Midbrain (tissue), 1 donor: ENCODE measurements at regions not wholly inside any gene's neighbourhood (a gene's known extent, or its start where the extent isn't known, plus 50 kb on each side); places are given as distances from the start of the nearest gene placed in this dataset.

Source experiments
- DNase-seq: peaks from one replicate; lab custom pipeline; 2025; lab: John Stamatoyannopoulos, UW

GRCh38 chr7:25752967-25753791, 398.8 kb upstream of the NFE2L3 start:
- DNase-seq = peak; percentile 4

DNA sequence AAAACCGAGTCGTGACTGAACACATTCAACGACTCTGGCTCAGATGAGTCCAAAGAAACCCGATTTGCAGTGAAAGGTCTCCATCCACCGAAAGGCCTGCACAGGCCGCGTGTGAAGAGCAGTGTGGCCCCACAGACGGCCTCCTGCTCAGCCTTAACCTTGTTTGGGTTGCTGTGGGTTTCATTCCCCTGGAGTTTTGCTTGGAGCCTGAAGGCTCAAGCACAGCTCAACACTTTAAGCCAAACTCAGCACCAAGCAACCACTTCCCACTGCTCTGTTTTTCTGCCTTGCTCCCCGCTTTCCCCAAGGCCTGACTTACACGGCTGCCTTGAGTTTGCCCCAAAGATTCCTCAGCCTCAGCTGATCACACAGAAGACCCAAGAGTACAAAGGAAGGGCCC, 398.2 kb upstream of the NFE2L3 start:
- no peak for DNase-seq

GRCh38 chr7:25754333-25754732, 397.7 kb upstream of the NFE2L3 start:
- DNase-seq = no peak

DNA sequence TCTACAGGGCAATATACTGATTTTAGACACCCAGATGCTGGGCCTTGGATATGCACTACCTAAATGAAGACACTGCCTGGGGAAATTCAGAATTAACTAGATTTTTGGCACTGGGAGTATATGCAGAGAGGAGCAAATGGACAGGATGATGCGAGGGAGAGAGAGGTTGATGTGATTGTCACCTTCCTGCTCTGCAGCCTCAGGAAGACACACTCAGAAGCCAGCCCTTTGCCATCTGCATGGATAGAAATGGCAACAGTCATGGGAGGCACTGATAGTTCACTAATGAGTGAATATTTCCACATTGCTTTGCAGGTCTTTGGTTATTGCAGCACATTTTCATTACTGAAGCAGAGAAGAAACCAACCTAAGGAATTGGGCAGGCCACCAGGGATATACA, 397.2 kb upstream of the NFE2L3 start:
- DNase-seq = no peak

GRCh38 chr7:25756601-25757000, 395.4 kb upstream of the NFE2L3 start:
- no peak for DNase-seq

GRCh38 chr7:25758559-25758958, 393.4 kb upstream of the NFE2L3 start:
- no peak for DNase-seq

DNA sequence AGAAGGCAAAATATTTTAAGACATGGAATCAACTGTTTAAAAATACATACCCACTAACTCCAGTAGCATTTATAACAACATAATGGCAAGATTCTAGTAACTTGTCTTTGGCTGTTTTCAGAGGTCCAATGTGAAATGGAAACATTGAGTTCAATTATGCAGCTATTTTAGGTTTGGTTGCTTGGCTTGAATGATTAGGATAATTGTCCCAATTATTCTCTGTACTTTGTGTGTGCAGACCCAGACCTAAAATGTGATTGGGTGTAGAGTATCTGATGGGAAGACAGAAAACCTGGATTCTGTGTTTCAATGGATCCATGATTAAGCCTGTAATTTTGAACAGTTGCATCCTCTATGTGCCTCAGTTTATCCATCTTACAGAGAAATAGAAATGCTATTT, 392.7 kb upstream of the NFE2L3 start:
- no peak for DNase-seq

GRCh38 chr7:25759748-25760147, 392.2 kb upstream of the NFE2L3 start:
- DNase-seq = no peak

GRCh38 chr7:25762511-25763462, 389.2 kb upstream of the NFE2L3 start:
- no peak for DNase-seq

DNA sequence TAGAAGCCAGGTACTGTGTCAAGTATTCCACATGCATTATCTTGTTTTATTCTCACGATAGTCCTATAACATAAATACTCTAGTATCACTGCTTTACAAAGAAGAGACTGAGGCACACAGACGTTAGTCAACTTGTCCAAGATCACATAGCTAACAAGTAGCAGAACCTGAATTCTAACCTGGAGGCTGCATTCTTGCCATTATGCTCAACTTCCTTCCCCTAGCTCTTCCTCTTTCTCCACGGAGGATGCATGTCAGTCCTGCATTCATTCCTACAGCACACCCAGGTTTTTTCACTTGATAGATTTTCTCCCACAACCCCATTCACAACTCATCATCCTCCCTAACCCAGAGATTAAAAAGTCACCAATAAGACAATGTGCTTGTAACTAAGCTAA, 388.5 kb upstream of the NFE2L3 start:
- no peak for DNase-seq

DNA sequence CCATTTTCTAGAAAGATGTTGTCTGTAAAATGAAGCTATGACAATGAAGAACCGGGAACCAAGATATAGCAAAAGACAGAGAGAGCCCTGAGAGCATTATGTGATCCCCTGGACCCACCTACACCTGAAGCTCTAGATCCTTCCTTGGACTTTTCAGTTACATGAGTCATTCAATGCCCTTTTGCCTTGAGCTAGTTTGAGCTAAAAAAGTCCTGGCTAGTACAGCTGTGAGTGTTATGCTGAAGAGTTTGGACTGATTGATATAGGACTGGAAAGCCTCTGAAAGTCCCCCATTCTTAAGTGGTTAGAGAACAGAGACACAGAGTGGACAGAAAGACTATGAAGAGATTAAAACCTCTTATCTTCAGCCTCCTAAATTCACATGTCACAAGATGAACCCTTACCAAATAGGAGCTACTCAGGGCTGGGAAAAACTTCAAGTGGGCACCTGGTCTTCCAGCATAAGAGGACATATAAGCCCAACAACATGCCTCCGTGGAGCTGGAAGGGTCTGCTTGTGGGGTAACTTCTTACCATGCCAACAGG, 386.8 kb upstream of the NFE2L3 start:
- DNase-seq = no peak

DNA sequence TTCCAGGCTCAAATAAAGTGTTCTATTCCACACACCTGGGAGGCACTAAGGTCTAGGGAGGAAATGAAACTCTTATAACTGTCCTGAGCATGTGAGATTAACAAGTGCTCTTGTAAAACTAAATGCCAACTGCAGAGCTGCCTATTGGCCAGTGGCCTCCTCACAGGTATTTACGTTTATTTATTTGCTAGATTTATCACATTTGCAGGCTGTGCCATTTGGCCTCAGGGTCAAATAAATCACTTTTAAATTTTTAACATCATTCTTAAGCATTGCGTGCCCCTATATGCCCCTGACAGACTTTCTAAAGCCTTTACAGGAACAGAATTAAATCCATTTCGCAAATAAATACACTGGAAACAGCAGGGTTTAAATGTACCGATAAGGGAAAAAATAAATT, 381.8 kb upstream of the NFE2L3 start:
- no peak for DNase-seq

DNA sequence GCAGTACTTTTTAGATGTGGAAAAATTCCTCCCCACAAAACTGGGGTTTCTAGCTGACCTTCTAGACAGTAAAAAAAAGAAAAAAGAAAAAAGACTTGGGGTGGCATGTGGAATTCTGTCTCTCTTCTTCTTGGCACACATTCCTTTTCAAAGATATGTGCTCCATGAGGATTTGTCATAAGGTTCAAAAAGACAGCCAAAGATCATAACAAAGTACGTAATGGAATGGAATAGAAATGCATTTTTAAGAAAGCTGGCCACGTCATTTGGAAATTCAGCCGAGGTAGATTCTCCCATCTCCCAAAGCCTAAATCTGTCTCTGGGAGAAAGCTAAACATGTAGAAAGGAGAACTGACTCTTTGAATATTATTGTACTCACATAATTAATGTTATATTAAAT, 381.3 kb upstream of the NFE2L3 start:
- no peak for DNase-seq

DNA sequence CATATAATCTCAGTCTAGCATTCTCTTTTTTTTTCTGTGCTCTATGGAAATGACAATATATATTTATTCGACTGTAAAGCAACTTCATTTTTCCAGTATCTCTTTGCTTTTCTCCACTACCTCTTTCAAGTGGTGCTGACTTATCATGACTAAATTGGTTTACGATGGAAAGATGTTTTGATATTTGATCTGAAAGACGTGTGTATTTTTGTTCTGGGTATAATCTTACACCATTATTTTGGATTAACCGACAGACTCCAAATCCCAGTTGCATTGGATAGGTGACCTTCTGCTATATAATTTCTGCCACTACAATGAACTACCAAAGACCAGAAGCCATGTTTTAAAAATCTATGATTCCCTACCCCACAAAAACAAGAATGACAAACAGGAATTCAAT, 380.5 kb upstream of the NFE2L3 start:
- no peak for DNase-seq

DNA sequence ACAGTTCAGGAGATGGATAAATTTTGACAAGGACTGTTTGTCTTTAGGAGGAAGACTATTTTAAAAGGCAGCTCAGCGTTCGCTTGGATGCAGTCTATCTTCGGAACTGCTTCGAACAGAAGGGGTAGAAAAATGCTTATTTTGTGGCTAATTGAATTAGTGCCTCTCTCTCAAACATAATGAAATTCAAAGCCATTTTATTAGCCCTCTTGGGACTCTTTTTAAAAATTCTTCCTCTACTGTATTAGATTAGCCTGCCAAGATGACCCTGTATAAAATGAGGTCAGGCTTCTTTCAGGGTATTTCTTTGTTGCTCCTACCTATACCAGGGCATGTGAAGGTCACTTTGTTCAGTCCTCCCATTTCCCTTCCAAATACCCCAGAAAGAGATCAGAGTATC, 379.2 kb upstream of the NFE2L3 start:
- DNase-seq = no peak

GRCh38 chr7:25774675-25775074, 377.3 kb upstream of the NFE2L3 start:
- DNase-seq = no peak

- DNase-seq = no peak
Observed at GRCh38 chr7:25775570-25775969, 376.4 kb upstream of the NFE2L3 start.

- no peak for DNase-seq
Observed at GRCh38 chr7:25775999-25776743, 375.8 kb upstream of the NFE2L3 start.

- DNase-seq = no peak
Observed at GRCh38 chr7:25776744-25777123, 375.3 kb upstream of the NFE2L3 start.

- no peak for DNase-seq
Observed at GRCh38 chr7:25777969-25778708, 373.9 kb upstream of the NFE2L3 start.

- DNase-seq = no peak
Observed at GRCh38 chr7:25779002-25779546, 372.9 kb upstream of the NFE2L3 start.
